Psoas muscle (tissue), 7 donors: ENCODE measurements at regions not wholly inside any gene's neighbourhood (a gene's known extent, or its start where the extent isn't known, plus 50 kb on each side); places are given as distances from the start of the nearest gene placed in this dataset.

Experiments used
- ATAC-seq, 4 donors: fragments of 200-7000 bp; cut with Tn5 transposase; one replicate each; pipeline ENCODE4 v1.9.1; 2020; ENCODE audit warnings: moderate library complexity in 3 of 4, mild to moderate bottlenecking in 2 of 4
- DNase-seq, 2 donors: peaks; one replicate each; pipeline ENCODE4 v3.0.0-alpha.2; 2020
- H3K27ac ChIP-seq: fragments of 200-600 bp; one replicate; pipeline ENCODE4 v1.8.0; 2022
- H3K27me3 ChIP-seq, 3 donors: fragments of 200-600 bp in 1 of 3; one replicate each; pipeline versions ENCODE4 v1.6.1 to v1.8.0; 2013 to 2022; ENCODE audit warnings: low read length in 2 of 3, mild to moderate bottlenecking in 2 of 3, moderate library complexity in 1 of 3; ENCODE audit not compliant: insufficient read depth in 3 of 3
- H3K36me3 ChIP-seq, 2 donors: fragments of 200-600 bp in 1 of 2; one replicate each; pipeline versions ENCODE4 v1.6.1 to v1.8.0; 2013 to 2022; ENCODE audit warnings: low read depth in 1 of 2, mild to moderate bottlenecking in 1 of 2, moderate library complexity in 1 of 2; ENCODE audit not compliant: insufficient read depth in 1 of 2
- H3K4me1 ChIP-seq: fragments of 200-600 bp; one replicate; pipeline ENCODE4 v1.8.0; 2022
- H3K4me3 ChIP-seq: fragments of 200-600 bp; one replicate; pipeline ENCODE4 v1.8.0; 2022; ENCODE audit warnings: mild to moderate bottlenecking
- H3K9me3 ChIP-seq: fragments of 200-600 bp; one replicate; pipeline ENCODE4 v1.8.0; 2022
- CTCF ChIP-seq: fragments of 200-600 bp; IDR thresholded peaks from one replicate; pipeline ENCODE4 v1.8.0; 2022; ENCODE audit warnings: antibody characterized with exemption
- WGBS, 3 donors: extraction: QIAGEN DNeasy Blood & Tissue Kit; methylation state at CpG; one replicate each; pipeline versions ENCODE4 v1.1.6 to v1.1.7; 2013; 5-methylcytosine and 5-hydroxymethylcytosine counted together
- intact Hi-C, 2 donors: fragments of 100-400 bp; cut with DNase I; formaldehyde crosslinking; loops; one replicate each; pipeline versions ENCODE4 v1.11.0 to v1.14.2; 2022
- donor health status: healthy with polysubstance abuse.
- donor health status: DM: no; HTN: no; CAD: no; lungs with moderate emphysema.
- donor health status: Bipolar disorder and iron deficiency.
- donor health status: healthy.
- donor health status: DM: yes; HTN: yes; CAD: no.
- donor health status: DM: no; HTN: no; CAD: no.
- donor health status: DM: yes; HTN: yes; CAD: no.

DNA sequence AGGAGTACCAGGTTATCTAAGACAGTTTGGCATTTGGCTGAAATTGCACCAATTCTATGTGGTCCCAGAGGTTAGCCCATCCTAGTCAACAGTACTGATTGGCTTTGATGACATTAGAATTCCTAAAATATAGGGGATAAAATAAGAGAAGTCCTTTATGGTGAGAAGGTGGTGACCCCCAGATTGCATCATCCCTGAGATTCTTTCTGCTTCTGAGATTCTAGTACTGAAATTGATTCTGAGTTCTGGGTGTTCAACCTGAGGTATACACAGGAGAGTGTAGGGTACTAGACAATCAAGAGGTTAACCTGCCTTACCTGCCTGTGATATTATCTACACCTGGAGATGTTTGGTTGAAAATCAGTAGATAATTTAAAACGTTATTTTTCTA lies 140.9 kb upstream of the MRPS22 start:
- no peaks in the 10 kb centered on the region for H3K27me3 ChIP-seq
- H3K4me1 ChIP-seq: no peaks in the 10 kb centered on the region
- H3K36me3 ChIP-seq: no peaks in the 10 kb centered on the region
- H3K4me3 ChIP-seq: no peak overlapping the region
- intact Hi-C loops: no loop called here
- 57 to 72% (median 67%) methylated on average over 1 of the region's 1 CpG for WGBS, 3 donors
- ATAC-seq: no peak
- no peak overlapping the region for H3K27ac ChIP-seq
- TF ChIP-seq CTCF: no peak
- DNase-seq: no peak
- no peaks in the 10 kb centered on the region for H3K9me3 ChIP-seq

GRCh38 chr3:139203752-139204151 lies 140.1 kb upstream of the MRPS22 start:
- intact Hi-C loops: no loop called here
- WGBS, 3 donors: 77 to 94% (median 85%) methylated on average over 2 of the region's 2 CpGs
- Histone ChIP-seq H3K4me1 (no peaks in the 10 kb centered on the region), H3K36me3 (no peaks in the 10 kb centered on the region), H3K9me3 (no peaks in the 10 kb centered on the region), H3K27me3 (no peaks in the 10 kb centered on the region), H3K4me3 (no peak overlapping the region), H3K27ac (no peak overlapping the region)
- DNase-seq: no peak
- ATAC-seq: no peak
- TF ChIP-seq CTCF: no peak

GRCh38 chr3:139204728-139205127 lies 139.1 kb upstream of the MRPS22 start:
- H3K9me3 ChIP-seq: no peaks in the 10 kb centered on the region
- H3K27me3 ChIP-seq: no peaks in the 10 kb centered on the region
- intact Hi-C loops: no loop called here
- no peaks in the 10 kb centered on the region for H3K36me3 ChIP-seq
- 12 to 33% (median 14%) methylated on average over 1 of the region's 1 CpG for WGBS, 3 donors
- H3K27ac ChIP-seq: no peak overlapping the region
- TF ChIP-seq CTCF: no peak
- no peaks in the 10 kb centered on the region for H3K4me1 ChIP-seq
- no peak overlapping the region for H3K4me3 ChIP-seq
- DNase-seq: no peak
- ATAC-seq: no peak

DNA sequence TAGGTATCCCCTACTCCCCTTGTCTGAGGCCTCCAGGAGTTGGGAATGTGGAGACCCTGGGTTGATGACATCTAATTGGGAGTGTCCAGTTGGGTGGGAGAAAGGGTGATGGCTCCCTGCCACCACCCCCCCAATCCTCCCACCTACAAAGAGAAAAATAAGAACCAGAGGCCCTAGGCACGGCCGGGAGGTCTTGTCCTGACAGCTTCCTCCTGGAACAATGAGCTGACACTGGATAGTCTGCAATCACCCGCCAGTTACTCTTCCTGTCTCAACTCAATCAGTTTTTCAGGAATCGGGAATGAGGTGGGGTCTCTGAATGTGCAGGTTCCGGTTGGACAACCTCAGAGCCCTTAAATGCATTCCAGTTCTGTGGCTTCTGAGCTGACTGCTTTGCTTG lies 129.9 kb upstream of the MRPS22 start:
- ATAC-seq (no peak), DNase-seq (no peak)
- no peak overlapping the region for H3K27ac ChIP-seq
- H3K27me3 ChIP-seq: no peaks in the 10 kb centered on the region
- no peak overlapping the region for H3K4me3 ChIP-seq
- no peak for TF ChIP-seq CTCF
- 54 to 63% (median 60%) methylated on average over 5 of the region's 5 CpGs for WGBS, 3 donors
- no peaks in the 10 kb centered on the region for H3K36me3 ChIP-seq
- H3K9me3 ChIP-seq: peaks cover 10% of the 10 kb centered on the region
- no peaks in the 10 kb centered on the region for H3K4me1 ChIP-seq
- intact Hi-C loops: no loop called here

DNA sequence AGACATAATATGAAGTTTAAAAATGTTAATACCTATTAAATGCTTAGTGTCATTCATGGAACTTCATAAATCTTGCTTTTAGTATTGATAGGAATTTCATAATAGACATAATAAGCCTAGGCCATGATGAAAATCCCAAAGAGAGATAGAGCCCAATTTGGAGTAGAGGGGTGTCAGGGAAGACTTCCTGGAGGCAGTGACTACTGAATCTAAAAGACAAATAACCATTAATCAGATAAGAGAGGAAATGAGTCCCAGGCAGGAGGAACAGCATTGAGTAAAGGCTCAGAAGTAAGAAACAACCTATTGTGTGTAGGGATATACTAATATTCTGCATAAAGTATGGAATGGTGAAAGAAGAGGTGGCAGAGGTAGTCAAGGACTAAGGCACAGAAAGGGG lies 126.9 kb upstream of the MRPS22 start:
- no peak for TF ChIP-seq CTCF
- intact Hi-C loops: no loop called here

More for the DNA sequence above, 126.9 kb upstream of the MRPS22 start:
- Histone ChIP-seq H3K27me3 (no peaks in the 10 kb centered on the region), H3K36me3 (no peaks in the 10 kb centered on the region), H3K4me3 (no peak overlapping the region), H3K27ac (no peak overlapping the region), H3K4me1 (no peaks in the 10 kb centered on the region), H3K9me3 (peaks cover 4% of the 10 kb centered on the region)
- no peak for DNase-seq
- ATAC-seq: no peak
